CD4-positive, alpha-beta T cell (primary cell): ENCODE measurements at regions not wholly inside any gene's neighbourhood (a gene's known extent, or its start where the extent isn't known, plus 50 kb on each side); places are given as distances from the start of the nearest gene placed in this dataset.

Experiments used
- ATAC-seq: fragments of 200-7000 bp; cut with Tn5 transposase; one replicate; pipeline ENCODE4 v1.10.0; 2022; ENCODE audit warnings: mild to moderate bottlenecking; ENCODE audit not compliant: poor library complexity
- CTCF ChIA-PET: fragments of 350-600 bp; sonication (Branson Sonifier 250); formaldehyde crosslinking; loops from one replicate; lab custom pipeline; 2021; ENCODE audit warnings: antibody characterized with exemption, inconsistent platforms; lab: Charles Lee
- POLR2A ChIA-PET: fragments of 350-600 bp; sonication (Branson Sonifier 250); formaldehyde crosslinking; loops from one replicate; lab custom pipeline; 2021; ENCODE audit warnings: antibody characterized with exemption, inconsistent platforms; lab: Charles Lee
- DNase-seq, 14 experiments: peaks; one replicate each; pipeline ENCODE4 v3.0.0-alpha.2; 2013 to 2020; ENCODE audit warnings: mixed read lengths in 2 of 14
- H3K27ac ChIP-seq, 2 donors: one replicate each; pipeline versions ENCODE4 v1.5.1 to v1.7.0; 2013; ENCODE audit warnings: low read length in 2 of 2, low read depth in 1 of 2, mild to moderate bottlenecking in 1 of 2
- H3K27me3 ChIP-seq, 2 experiments: 1 replicate in 1 of 2; 2 replicates in 1 of 2; pipeline versions ENCODE4 v1.6.1 to v1.7.0; 2013; ENCODE audit warnings: low read length in 2 of 2, control low read depth in 1 of 2, mild to moderate bottlenecking in 1 of 2, moderate library complexity in 1 of 2; ENCODE audit not compliant: insufficient read depth in 2 of 2, control insufficient read depth in 1 of 2
- H3K36me3 ChIP-seq: one replicate; pipeline ENCODE4 v1.6.1; 2013; ENCODE audit warnings: low read length, control low read depth; ENCODE audit not compliant: insufficient read depth
- H3K4me1 ChIP-seq: one replicate; pipeline ENCODE4 v1.6.1; 2013; ENCODE audit warnings: low read length, control low read depth; ENCODE audit not compliant: insufficient read depth
- H3K4me3 ChIP-seq: one replicate; pipeline ENCODE4 v1.5.1; 2013; ENCODE audit warnings: mild to moderate bottlenecking, low read length, moderate library complexity
- H3K9me3 ChIP-seq, 2 experiments: 1 replicate in 1 of 2; 2 replicates in 1 of 2; pipeline versions ENCODE4 v1.6.1 to v1.7.0; 2013; ENCODE audit warnings: low read length in 2 of 2, mild to moderate bottlenecking in 2 of 2, control low read depth in 1 of 2, moderate library complexity in 1 of 2; ENCODE audit not compliant: control insufficient read depth in 1 of 2, insufficient read depth in 1 of 2
- H3K27ac Mint-ChIP-seq: one replicate; pipeline ENCODE4 v1.8.0; 2020; ENCODE audit warnings: mixed read lengths
- H3K27me3 Mint-ChIP-seq: one replicate; pipeline ENCODE4 v1.8.0; 2021; ENCODE audit warnings: mixed read lengths
- H3K36me3 Mint-ChIP-seq: one replicate; pipeline ENCODE4 v1.8.0; 2021; ENCODE audit warnings: low read depth, mixed read lengths
- H3K4me1 Mint-ChIP-seq: one replicate; pipeline ENCODE4 v1.8.0; 2021; ENCODE audit warnings: low read depth, mixed read lengths
- H3K4me3 Mint-ChIP-seq: one replicate; pipeline ENCODE4 v1.8.0; 2020; ENCODE audit warnings: mild to moderate bottlenecking, mixed read lengths
- H3K9me3 Mint-ChIP-seq: one replicate; pipeline ENCODE4 v1.8.0; 2020; ENCODE audit warnings: mixed read lengths
- CTCF ChIP-seq: fragments of 200-600 bp; IDR thresholded peaks from one replicate; pipeline ENCODE4 v1.8.0; 2022; ENCODE audit warnings: antibody characterized with exemption, mild to moderate bottlenecking
- intact Hi-C, 2 experiments: fragments of 100-400 bp; cut with DNase I in 1 of 2; cut with micrococcal nuclease in 1 of 2; formaldehyde crosslinking; loops; one replicate each; pipeline versions ENCODE4 v1.15.1 to v1.9.0; 2023 to 2025; cut with DNase I, micrococcal nuclease

- CTCF ChIA-PET: no interaction called here
- no peaks in the 10 kb centered on the region for H3K4me1 Mint-ChIP-seq
Measured at GRCh38 chr5:159550951-159551350, 220.7 kb upstream of the IL12B start.

GRCh38 chr5:159552751-159553150, 222.5 kb upstream of the IL12B start:
- intact Hi-C loops: no loop called here
- POLR2A ChIA-PET: no interaction called here
- Mint-ChIP-seq H3K27me3 (peaks cover 4% of the 10 kb centered on the region), H3K27ac (no peak overlapping the region), H3K36me3 (no peaks in the 10 kb centered on the region), H3K4me1 (no peaks in the 10 kb centered on the region), H3K9me3 (no peaks in the 10 kb centered on the region), H3K4me3 (no peak overlapping the region)
- CTCF ChIA-PET: no interaction called here
- Histone ChIP-seq H3K4me3 (no peak overlapping the region), H3K9me3 (no peaks in the 10 kb centered on the region), H3K36me3 (no peaks in the 10 kb centered on the region), H3K4me1 (no peaks in the 10 kb centered on the region), H3K27me3 (no peaks in the 10 kb centered on the region), H3K27ac (no peak overlapping the region)
- TF ChIP-seq CTCF: no peak
- DNase-seq: no peak
- ATAC-seq: no peak

More at GRCh38 chr5:159550951-159551350, 220.7 kb upstream of the IL12B start:
- Histone ChIP-seq H3K27ac (no peak overlapping the region), H3K9me3 (no peaks in the 10 kb centered on the region), H3K36me3 (no peaks in the 10 kb centered on the region), H3K27me3 (no peaks in the 10 kb centered on the region), H3K4me1 (no peaks in the 10 kb centered on the region), H3K4me3 (no peak overlapping the region)
- no peak for ATAC-seq
- H3K27ac Mint-ChIP-seq: no peak overlapping the region
- no peaks in the 10 kb centered on the region for H3K9me3 Mint-ChIP-seq
- H3K36me3 Mint-ChIP-seq: no peaks in the 10 kb centered on the region
- intact Hi-C loops: no loop called here
- DNase-seq: no peak
- H3K4me3 Mint-ChIP-seq: no peak overlapping the region
- TF ChIP-seq CTCF: no peak
- POLR2A ChIA-PET: no interaction called here
- H3K27me3 Mint-ChIP-seq: peaks cover 8% of the 10 kb centered on the region

DNA sequence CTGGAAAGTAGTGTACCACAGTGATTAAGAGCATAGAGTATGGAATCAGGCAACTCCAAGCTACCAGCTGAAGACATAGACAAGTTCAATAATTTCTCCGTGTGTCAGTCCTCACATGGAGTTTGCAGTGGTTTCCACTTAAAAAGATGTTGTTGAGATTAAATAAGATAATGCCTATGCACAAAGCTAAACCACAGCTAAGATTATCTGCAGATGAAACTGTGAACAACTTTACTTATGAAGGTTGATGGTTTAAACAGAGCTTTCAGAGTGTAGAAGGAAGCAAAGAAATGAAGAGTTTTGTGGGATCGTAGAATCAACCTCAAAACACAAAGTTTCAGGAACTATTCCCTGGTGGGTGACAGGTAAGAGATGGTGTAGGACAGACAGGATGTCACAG, 223.5 kb upstream of the IL12B start:
- Histone ChIP-seq H3K36me3 (no peaks in the 10 kb centered on the region), H3K4me1 (no peaks in the 10 kb centered on the region), H3K27ac (no peak overlapping the region), H3K9me3 (no peaks in the 10 kb centered on the region), H3K4me3 (no peak overlapping the region), H3K27me3 (no peaks in the 10 kb centered on the region)
- no peaks in the 10 kb centered on the region for H3K4me1 Mint-ChIP-seq
- H3K36me3 Mint-ChIP-seq: no peaks in the 10 kb centered on the region
- no peak for TF ChIP-seq CTCF
- no peak overlapping the region for H3K4me3 Mint-ChIP-seq
- H3K27me3 Mint-ChIP-seq: peaks cover 6% of the 10 kb centered on the region
- ATAC-seq (no peak), DNase-seq (no peak)
- POLR2A ChIA-PET: no interaction called here
- CTCF ChIA-PET: no interaction called here
- intact Hi-C loops: no loop called here
- H3K9me3 Mint-ChIP-seq: no peaks in the 10 kb centered on the region
- no peak overlapping the region for H3K27ac Mint-ChIP-seq
